A549 (cell line): ENCODE measurements at regions not wholly inside any gene's neighbourhood (a gene's known extent, or its start where the extent isn't known, plus 50 kb on each side); places are given as distances from the start of the nearest gene placed in this dataset.
"Not testable (repeated sequence)": the region's sequence is repeated elsewhere in the genome, so short reads cannot be mapped to it uniquely, and the experiment has no call there.

Experiments used
- ATAC-seq, 2 experiments: fragments of 200-7000 bp in 1 of 2; fragments of >200 bp in 1 of 2; cut with Nextera tagmentation in 1 of 2; cut with Tn5 transposase in 1 of 2; 3 replicates each; pipeline versions ENCODE4 v1.8.0 to v1.9.1; 2018 to 2020; ENCODE audit warnings: mild to moderate bottlenecking in 1 of 2, moderate library complexity in 1 of 2
- CTCF ChIA-PET: fragments of 300-600 bp; sonication (Branson Sonifier 250); formaldehyde crosslinking; extraction: SDS; loops from one replicate; lab custom pipeline; 2021; ENCODE audit warnings: antibody characterized with exemption, inconsistent platforms; lab: Yijun Ruan, JAX
- POLR2A ChIA-PET: fragments of 350-600 bp; formaldehyde crosslinking; extraction: SDS; loops from one replicate; lab custom pipeline; 2021; ENCODE audit warnings: antibody characterized with exemption, inconsistent platforms; lab: Yijun Ruan, JAX
- DNase-seq, 2 experiments: peaks; one replicate each; pipeline versions ENCODE4 v3.0.0 to v3.0.0-alpha.2; 2011 to 2016; ENCODE audit warnings: low read depth in 1 of 2, low spot score in 1 of 2
- FAIRE-seq: peaks from 2 replicates; lab custom pipeline; 2011; peaks lifted over from hg19 to GRCh38; lab: Jason Lieb, UNC
- H3K27ac ChIP-seq, 2 experiments: fragments of >200 bp; sonication (Bioruptor Twin); formaldehyde crosslinking; 3 replicates each; pipeline ENCODE4 v1.5.1; 2016 to 2017
- H3K4me1 ChIP-seq: fragments of >200 bp; sonication (Bioruptor Twin); formaldehyde crosslinking; 3 replicates; pipeline ENCODE4 v1.6.1; 2016
- H3K4me2 ChIP-seq: fragments of >200 bp; sonication (Bioruptor Twin); formaldehyde crosslinking; 3 replicates; pipeline ENCODE4 v1.6.1; 2016
- H3K4me3 ChIP-seq: fragments of >200 bp; sonication (Bioruptor Twin); formaldehyde crosslinking; 3 replicates; pipeline ENCODE4 v1.5.1; 2016
- H3K9me3 ChIP-seq: fragments of >200 bp; sonication (Bioruptor Twin); formaldehyde crosslinking; 3 replicates; pipeline ENCODE4 v1.6.1; 2016
- BCL3 ChIP-seq: fragments of >200 bp; sonication (Bioruptor Twin); formaldehyde crosslinking; IDR thresholded peaks from 3 replicates; pipeline ENCODE4 v1.6.1; 2016
- BHLHE40 ChIP-seq: IDR thresholded peaks from 2 replicates; pipeline ENCODE4 v1.6.1; 2012; ENCODE audit warnings: low read depth, low read length, inconsistent platforms
- CBX2 ChIP-seq: fragments of 200-600 bp; sonication (generic); IDR thresholded peaks from 2 replicates; pipeline ENCODE4 v1.6.1; 2016; ENCODE audit warnings: low read depth, mild to moderate bottlenecking, borderline replicate concordance
- CEBPB ChIP-seq, 2 experiments: fragments of >200 bp in 1 of 2; sonication (Bioruptor Twin) in 1 of 2; formaldehyde crosslinking in 1 of 2; IDR thresholded peaks; 2 replicates each; pipeline ENCODE4 v1.6.1; 2012 to 2016
- CHD2 ChIP-seq: fragments of 150-350 bp; IDR thresholded peaks from 2 replicates; pipeline ENCODE4 v1.6.1; 2014; ENCODE audit warnings: low read length; ENCODE audit not compliant: partially characterized antibody
- CTCF ChIP-seq: fragments of >200 bp; sonication (Bioruptor Twin); formaldehyde crosslinking; IDR thresholded peaks from 3 replicates; pipeline ENCODE4 v1.5.1; 2016
- EHMT2 ChIP-seq: fragments of 200-600 bp; sonication (generic); IDR thresholded peaks from 2 replicates; pipeline ENCODE4 v1.6.1; 2016; ENCODE audit warnings: antibody characterized with exemption, low read depth, mild to moderate bottlenecking, moderate library complexity
- ELK1 ChIP-seq: fragments of 150-350 bp; IDR thresholded peaks from 2 replicates; pipeline ENCODE4 v1.6.1; 2014; ENCODE audit warnings: low read depth, mild to moderate bottlenecking, low read length
- FOXS1 ChIP-seq: fragments of 250-450 bp; sonication (Bioruptor Pico); IDR thresholded peaks from 2 replicates; pipeline ENCODE4 v1.5.0; 2020; ENCODE audit warnings: mild to moderate bottlenecking, moderate library complexity
- HOXB13 ChIP-seq: fragments of 250-450 bp; sonication (Bioruptor Pico); IDR thresholded peaks from 2 replicates; pipeline ENCODE4 v1.5.0; 2020; ENCODE audit warnings: low read depth, mild to moderate bottlenecking, moderate library complexity
- HOXB5 ChIP-seq: fragments of 250-450 bp; sonication (Bioruptor Pico); IDR thresholded peaks from 2 replicates; pipeline ENCODE4 v1.5.0; 2020; ENCODE audit warnings: mild to moderate bottlenecking, moderate library complexity
- KDM5A ChIP-seq: fragments of 200-600 bp; sonication (generic); IDR thresholded peaks from 2 replicates; pipeline ENCODE4 v1.6.1; 2016; ENCODE audit warnings: antibody characterized with exemption, mild to moderate bottlenecking
- MAX ChIP-seq: IDR thresholded peaks from 2 replicates; pipeline ENCODE4 v1.6.1; 2012
- NPAS2 ChIP-seq: fragments of 250-450 bp; sonication (Bioruptor Pico); IDR thresholded peaks from 2 replicates; pipeline ENCODE4 v1.8.0; 2022; ENCODE audit warnings: mild to moderate bottlenecking, moderate library complexity, borderline replicate concordance
- PBX3 ChIP-seq: IDR thresholded peaks from 2 replicates; pipeline ENCODE4 v1.6.1; 2012
- POLR2A ChIP-seq: IDR thresholded peaks from 2 replicates; pipeline ENCODE4 v1.6.1; 2012; ENCODE audit warnings: mild to moderate bottlenecking, low read length
- POLR2AphosphoS2 ChIP-seq: conservative IDR thresholded peaks from 2 replicates; pipeline ENCODE4 v1.6.1; 2012; ENCODE audit warnings: low read length, improper control_type of control experiment, inconsistent platforms
- RARB ChIP-seq: fragments of 250-450 bp; sonication (Bioruptor Pico); IDR thresholded peaks from 2 replicates; pipeline ENCODE4 v1.8.0; 2021; ENCODE audit warnings: mild to moderate bottlenecking, moderate library complexity
- RCOR1 ChIP-seq: fragments of 150-350 bp; IDR thresholded peaks from 2 replicates; pipeline ENCODE4 v1.6.1; 2014; ENCODE audit warnings: antibody characterized with exemption, low read length, low read depth
- TFCP2L1 ChIP-seq: fragments of 250-450 bp; sonication (Bioruptor Pico); IDR thresholded peaks from 2 replicates; pipeline ENCODE4 v1.5.0; 2021; ENCODE audit warnings: mild to moderate bottlenecking
- WGBS: methylation state at CpG from one replicate; pipeline ENCODE4 v1.1.6; 2017; ENCODE audit errors: missing lambda C conversion rate; 5-methylcytosine and 5-hydroxymethylcytosine counted together

- no peak overlapping the region for H3K27ac ChIP-seq
- ChIA-PET CTCF (interaction anchor here (1.3 kb wide), 2 partner anchors 12 to 25 kb away, joined by 3 read pairs; no protein-coding TSS in a partner anchor), POLR2A (no interaction called here)
- FAIRE-seq (no peak), ATAC-seq (no peak), DNase-seq (no peak)
- H3K4me1 ChIP-seq: no peaks in the 10 kb centered on the region
- TF ChIP-seq PBX3: no peak
- no peak for TF ChIP-seq MAX
- no peak for TF ChIP-seq RARB (CRISPR knock-in tag)
- no peak for TF ChIP-seq EHMT2
- TF ChIP-seq NPAS2 (CRISPR knock-in tag): no peak
- TF ChIP-seq CTCF: no peak
- TF ChIP-seq BHLHE40: no peak
- no peak for TF ChIP-seq BCL3
- TF ChIP-seq ELK1: no peak
- TF ChIP-seq POLR2AphosphoS2: no peak
- TF ChIP-seq KDM5A: no peak
- no peak for TF ChIP-seq HOXB13
- 18% methylated on average over 5 of the region's 5 CpGs for WGBS
- H3K9me3 ChIP-seq: no peaks in the 10 kb centered on the region
- no peak overlapping the region for H3K4me2 ChIP-seq
- H3K4me3 ChIP-seq: no peak overlapping the region
Measured at GRCh38 chr16:26594666-26595065, 472.1 kb upstream of the C16orf82 start.

GRCh38 chr16:26595199-26595598 is 471.5 kb upstream of the C16orf82 start:
- TF ChIP-seq NPAS2 (CRISPR knock-in tag): no peak
- TF ChIP-seq RCOR1: no peak
- no peak for TF ChIP-seq POLR2A
- TF ChIP-seq FOXS1 (CRISPR knock-in tag): no peak
- TF ChIP-seq HOXB5: no peak
- TF ChIP-seq TFCP2L1: no peak
- TF ChIP-seq CBX2: no peak
- no peak for TF ChIP-seq CEBPB (IDR thresholded peaks at IDR 0.05)
- no peak for TF ChIP-seq CHD2
- Histone ChIP-seq H3K9me3 (no peaks in the 10 kb centered on the region), H3K4me1 (no peaks in the 10 kb centered on the region), H3K4me3 (no peak overlapping the region), H3K4me2 (no peak overlapping the region), H3K27ac (no peak overlapping the region)
- CTCF ChIA-PET: interaction anchor here (1.3 kb wide), 2 partner anchors 13 to 25 kb away, joined by 3 read pairs; no protein-coding TSS in a partner anchor
- ATAC-seq: no peak
- WGBS: 7% methylated on average over 4 of the region's 4 CpGs
- POLR2A ChIA-PET: no interaction called here
- FAIRE-seq: no peak
- no peak for DNase-seq

GRCh38 chr16:26596033-26596432 is 470.7 kb upstream of the C16orf82 start:
- 14% methylated on average over 5 of the region's 5 CpGs for WGBS
- ATAC-seq, H3K27ac ChIP-seq, H3K9me3 ChIP-seq, H3K4me2 ChIP-seq, H3K4me1 ChIP-seq, CTCF ChIA-PET, FAIRE-seq, DNase-seq, H3K4me3 ChIP-seq, POLR2A ChIA-PET: not testable (repeated sequence)
